ENCODE measurements at regions not wholly inside any gene's neighbourhood (a gene's known extent, or its start where the extent isn't known, plus 50 kb on each side); places are given as distances from the start of the nearest gene placed in this dataset.

- no peak for TF ChIP-seq POLR2A (IDR thresholded peaks at IDR 0.05)
- no peak for TF ChIP-seq EP300 (IDR thresholded peaks at IDR 0.05)
These were observed 379.8 kb downstream of the VPS13C start for GRCh38 chr15:61680260-61681037.

Measured in tibial nerve (tissue), 3 donors.